Stimulated activated memory B cell treated with anti-CD40 and anti-IgM and Interleukin-4, amounts not matched to agents 10 μg/mL and 1 μg/mL and 100 μg/mL, for 72 hours (primary cell): ENCODE measurements at regions not wholly inside any gene's neighbourhood (a gene's known extent, or its start where the extent isn't known, plus 50 kb on each side); places are given as distances from the start of the nearest gene placed in this dataset.
"Not testable (repeated sequence)": the region's sequence is repeated elsewhere in the genome, so short reads cannot be mapped to it uniquely, and the experiment has no call there.

Source experiments
- ATAC-seq: fragments of 150-1000 bp; cut with Tn5 transposase; 2 replicates; pipeline ENCODE4 v1.10.0; 2021
- H3K27ac Mint-ChIP-seq: one replicate; pipeline ENCODE4 v1.8.0; 2022; ENCODE audit warnings: mild to moderate bottlenecking, mixed read lengths
- H3K27me3 Mint-ChIP-seq: one replicate; pipeline ENCODE4 v1.8.0; 2022; ENCODE audit warnings: mixed read lengths
- H3K36me3 Mint-ChIP-seq: one replicate; pipeline ENCODE4 v1.8.0; 2022; ENCODE audit warnings: mixed read lengths
- H3K4me1 Mint-ChIP-seq: one replicate; pipeline ENCODE4 v1.8.0; 2022; ENCODE audit warnings: mixed read lengths
- H3K4me3 Mint-ChIP-seq: one replicate; pipeline ENCODE4 v1.8.0; 2022; ENCODE audit warnings: mild to moderate bottlenecking, moderate library complexity, mixed read lengths
- H3K9me3 Mint-ChIP-seq: one replicate; pipeline ENCODE4 v1.8.0; 2022; ENCODE audit warnings: mixed read lengths

GRCh38 chr5:26432386-26432785 lies 606.0 kb downstream of the CDH9 start:
- no peaks in the 10 kb centered on the region for H3K4me1 Mint-ChIP-seq
- no peak overlapping the region for H3K4me3 Mint-ChIP-seq
- H3K36me3 Mint-ChIP-seq = no peaks in the 10 kb centered on the region
- H3K9me3 Mint-ChIP-seq = no peaks in the 10 kb centered on the region
- no peaks in the 10 kb centered on the region for H3K27me3 Mint-ChIP-seq
- H3K27ac Mint-ChIP-seq = no peak overlapping the region
- ATAC-seq = no peak

- no peaks in the 10 kb centered on the region for H3K36me3 Mint-ChIP-seq
- H3K9me3 Mint-ChIP-seq = no peaks in the 10 kb centered on the region
- no peaks in the 10 kb centered on the region for H3K4me1 Mint-ChIP-seq
- no peak for ATAC-seq
- H3K27me3 Mint-ChIP-seq = no peaks in the 10 kb centered on the region
- H3K4me3 Mint-ChIP-seq = no peak overlapping the region
- H3K27ac Mint-ChIP-seq = no peak overlapping the region
Observed at GRCh38 chr5:26430323-26430722, 608.1 kb downstream of the CDH9 start.

GRCh38 chr5:26427281-26427680 lies 611.1 kb downstream of the CDH9 start:
- Mint-ChIP-seq H3K4me3 (no peak overlapping the region), H3K9me3 (peaks cover 3% of the 10 kb centered on the region), H3K4me1 (no peaks in the 10 kb centered on the region), H3K27ac (no peak overlapping the region), H3K27me3 (no peaks in the 10 kb centered on the region), H3K36me3 (no peaks in the 10 kb centered on the region)
- no peak for ATAC-seq

GRCh38 chr5:26419987-26420386 lies 618.4 kb downstream of the CDH9 start:
- Mint-ChIP-seq H3K4me1 (no peaks in the 10 kb centered on the region), H3K36me3 (no peaks in the 10 kb centered on the region), H3K27ac (no peak overlapping the region), H3K9me3 (peaks cover 3% of the 10 kb centered on the region), H3K27me3 (no peaks in the 10 kb centered on the region), H3K4me3 (no peak overlapping the region)
- no peak for ATAC-seq

- peak; percentile 45 for ATAC-seq
- Mint-ChIP-seq H3K4me3 (no peak overlapping the region), H3K9me3 (peaks cover 3% of the 10 kb centered on the region), H3K4me1 (no peaks in the 10 kb centered on the region), H3K27ac (no peak overlapping the region), H3K27me3 (no peaks in the 10 kb centered on the region), H3K36me3 (no peaks in the 10 kb centered on the region)
Observed at GRCh38 chr5:26416911-26417310, 621.5 kb downstream of the CDH9 start.

GRCh38 chr5:26415987-26416779 lies 622.2 kb downstream of the CDH9 start:
- H3K9me3 Mint-ChIP-seq = peaks cover 5% of the 10 kb centered on the region
- no peaks in the 10 kb centered on the region for H3K27me3 Mint-ChIP-seq
- no peaks in the 10 kb centered on the region for H3K4me1 Mint-ChIP-seq
- no peak overlapping the region for H3K4me3 Mint-ChIP-seq
- no peak overlapping the region for H3K27ac Mint-ChIP-seq
- ATAC-seq = peak; percentile 32
- H3K36me3 Mint-ChIP-seq = no peaks in the 10 kb centered on the region

- H3K4me3 Mint-ChIP-seq = no peak overlapping the region
- ATAC-seq = no peak
- H3K27me3 Mint-ChIP-seq = no peaks in the 10 kb centered on the region
- no peak overlapping the region for H3K27ac Mint-ChIP-seq
- no peaks in the 10 kb centered on the region for H3K4me1 Mint-ChIP-seq
- H3K36me3 Mint-ChIP-seq = no peaks in the 10 kb centered on the region
- H3K9me3 Mint-ChIP-seq = peaks cover 6% of the 10 kb centered on the region
Observed at GRCh38 chr5:26390608-26391007, 647.8 kb downstream of the CDH9 start.

GRCh38 chr5:26388976-26389375 lies 649.4 kb downstream of the CDH9 start:
- H3K4me1 Mint-ChIP-seq = no peaks in the 10 kb centered on the region
- H3K36me3 Mint-ChIP-seq = no peaks in the 10 kb centered on the region
- no peak for ATAC-seq

GRCh38 chr5:26386532-26386931 lies 651.9 kb downstream of the CDH9 start:
- Mint-ChIP-seq H3K4me1 (no peaks in the 10 kb centered on the region), H3K27me3 (no peaks in the 10 kb centered on the region), H3K36me3 (no peaks in the 10 kb centered on the region), H3K27ac (no peak overlapping the region), H3K4me3 (no peak overlapping the region), H3K9me3 (no peaks in the 10 kb centered on the region)
- ATAC-seq = no peak

More at GRCh38 chr5:26388976-26389375, 649.4 kb downstream of the CDH9 start:
- Mint-ChIP-seq H3K4me3 (no peak overlapping the region), H3K27me3 (no peaks in the 10 kb centered on the region), H3K27ac (no peak overlapping the region), H3K9me3 (peaks cover 2% of the 10 kb centered on the region)

- H3K36me3 Mint-ChIP-seq, H3K4me1 Mint-ChIP-seq, ATAC-seq, H3K27ac Mint-ChIP-seq, H3K4me3 Mint-ChIP-seq, H3K27me3 Mint-ChIP-seq: not testable (repeated sequence)
- H3K9me3 Mint-ChIP-seq = peaks cover 16% of the 10 kb centered on the region
Observed at GRCh38 chr5:26364624-26365023, 673.8 kb downstream of the CDH9 start.

- Mint-ChIP-seq H3K36me3 (no peaks in the 10 kb centered on the region), H3K4me1 (no peaks in the 10 kb centered on the region), H3K27me3 (no peaks in the 10 kb centered on the region), H3K4me3 (no peak overlapping the region), H3K9me3 (peaks cover 7% of the 10 kb centered on the region), H3K27ac (no peak overlapping the region)
- no peak for ATAC-seq
Observed at GRCh38 chr5:26343801-26344325, 694.5 kb downstream of the CDH9 start.

GRCh38 chr5:26339576-26339975 lies 698.8 kb downstream of the CDH9 start:
- Mint-ChIP-seq H3K4me3 (no peak overlapping the region), H3K27me3 (no peaks in the 10 kb centered on the region), H3K36me3 (no peaks in the 10 kb centered on the region), H3K9me3 (peaks cover 10% of the 10 kb centered on the region), H3K27ac (no peak overlapping the region), H3K4me1 (no peaks in the 10 kb centered on the region)
- ATAC-seq = no peak

GRCh38 chr5:26329562-26330189 lies 708.7 kb downstream of the CDH9 start:
- H3K9me3 Mint-ChIP-seq = peaks cover 7% of the 10 kb centered on the region
- no peaks in the 10 kb centered on the region for H3K27me3 Mint-ChIP-seq
- no peak overlapping the region for H3K27ac Mint-ChIP-seq
- H3K4me1 Mint-ChIP-seq = no peaks in the 10 kb centered on the region
- H3K36me3 Mint-ChIP-seq = no peaks in the 10 kb centered on the region
- no peak for ATAC-seq
- no peak overlapping the region for H3K4me3 Mint-ChIP-seq

- no peak for ATAC-seq
- no peaks in the 10 kb centered on the region for H3K36me3 Mint-ChIP-seq
- no peaks in the 10 kb centered on the region for H3K27me3 Mint-ChIP-seq
- no peaks in the 10 kb centered on the region for H3K4me1 Mint-ChIP-seq
- no peak overlapping the region for H3K4me3 Mint-ChIP-seq
- peaks cover 4% of the 10 kb centered on the region for H3K9me3 Mint-ChIP-seq
- H3K27ac Mint-ChIP-seq = no peak overlapping the region
Observed at GRCh38 chr5:26326153-26326759, 712.1 kb downstream of the CDH9 start.

GRCh38 chr5:26325432-26325831 lies 713.0 kb downstream of the CDH9 start:
- not testable (repeated sequence) for H3K27ac Mint-ChIP-seq

More at GRCh38 chr5:26325432-26325831, 713.0 kb downstream of the CDH9 start:
- ATAC-seq, H3K9me3 Mint-ChIP-seq, H3K36me3 Mint-ChIP-seq, H3K4me1 Mint-ChIP-seq, H3K4me3 Mint-ChIP-seq, H3K27me3 Mint-ChIP-seq: not testable (repeated sequence)
